ENCODE measurements at regions not wholly inside any gene's neighbourhood (a gene's known extent, or its start where the extent isn't known, plus 50 kb on each side); places are given as distances from the start of the nearest gene placed in this dataset.

- TF ChIP-seq POLR2A (IDR thresholded peaks at IDR 0.05): no peak
- no peak for TF ChIP-seq CTCF (IDR thresholded peaks at IDR 0.05)
Measured at GRCh38 chr3:104397713-104398112, 969.0 kb upstream of the ALCAM start.
